ENCODE measurements at regions not wholly inside any gene's neighbourhood (a gene's known extent, or its start where the extent isn't known, plus 50 kb on each side); places are given as distances from the start of the nearest gene placed in this dataset.
"Not testable (repeated sequence)": the region's sequence is repeated elsewhere in the genome, so short reads cannot be mapped to it uniquely, and the experiment has no call there.

DNA sequence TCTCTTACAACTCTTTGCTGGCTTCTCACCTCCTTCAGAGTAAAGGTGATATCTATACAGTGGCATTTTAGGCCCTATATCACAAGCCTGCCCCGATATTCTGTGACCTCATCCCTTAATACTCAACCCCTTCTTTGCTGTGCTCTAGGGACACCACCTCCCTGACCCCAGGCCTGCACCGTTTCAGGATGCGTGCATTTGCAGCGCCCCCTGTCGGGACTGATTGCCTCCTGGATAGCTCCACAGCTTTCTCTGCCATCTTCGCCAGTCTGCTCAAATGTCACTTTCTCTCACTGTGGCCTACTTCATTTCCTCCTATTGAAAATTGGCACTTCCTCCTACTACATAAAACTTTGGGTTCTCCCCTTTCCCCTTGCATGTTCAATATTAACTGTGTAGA lies 289.6 kb downstream of the SOCS6 start:
- WGBS, 2 donors: 56 to 79% methylated on average over 6 of the region's 6 CpGs
- Histone ChIP-seq H3K27me3 (no peaks in the 10 kb centered on the region), H3K27ac (no peak overlapping the region), H3K9me3 (no peaks in the 10 kb centered on the region), H3K36me3 (no peaks in the 10 kb centered on the region), H3K4me3 (no peak overlapping the region), H3K4me1 (no peaks in the 10 kb centered on the region)
- intact Hi-C loops (cut with DNase I): no loop called here
- TF ChIP-seq POLR2A (IDR thresholded peaks at IDR 0.05) (no peak), POLR2AphosphoS5 (IDR thresholded peaks at IDR 0.05) (no peak), EP300 (IDR thresholded peaks at IDR 0.05) (no peak)
- TF ChIP-seq, protein P1, sequence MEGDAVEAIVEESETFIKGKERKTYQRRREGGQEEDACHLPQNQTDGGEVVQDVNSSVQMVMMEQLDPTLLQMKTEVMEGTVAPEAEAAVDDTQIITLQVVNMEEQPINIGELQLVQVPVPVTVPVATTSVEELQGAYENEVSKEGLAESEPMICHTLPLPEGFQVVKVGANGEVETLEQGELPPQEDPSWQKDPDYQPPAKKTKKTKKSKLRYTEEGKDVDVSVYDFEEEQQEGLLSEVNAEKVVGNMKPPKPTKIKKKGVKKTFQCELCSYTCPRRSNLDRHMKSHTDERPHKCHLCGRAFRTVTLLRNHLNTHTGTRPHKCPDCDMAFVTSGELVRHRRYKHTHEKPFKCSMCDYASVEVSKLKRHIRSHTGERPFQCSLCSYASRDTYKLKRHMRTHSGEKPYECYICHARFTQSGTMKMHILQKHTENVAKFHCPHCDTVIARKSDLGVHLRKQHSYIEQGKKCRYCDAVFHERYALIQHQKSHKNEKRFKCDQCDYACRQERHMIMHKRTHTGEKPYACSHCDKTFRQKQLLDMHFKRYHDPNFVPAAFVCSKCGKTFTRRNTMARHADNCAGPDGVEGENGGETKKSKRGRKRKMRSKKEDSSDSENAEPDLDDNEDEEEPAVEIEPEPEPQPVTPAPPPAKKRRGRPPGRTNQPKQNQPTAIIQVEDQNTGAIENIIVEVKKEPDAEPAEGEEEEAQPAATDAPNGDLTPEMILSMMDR (IDR thresholded peaks at IDR 0.05): no peak
- DNase-seq: no peak

DNA sequence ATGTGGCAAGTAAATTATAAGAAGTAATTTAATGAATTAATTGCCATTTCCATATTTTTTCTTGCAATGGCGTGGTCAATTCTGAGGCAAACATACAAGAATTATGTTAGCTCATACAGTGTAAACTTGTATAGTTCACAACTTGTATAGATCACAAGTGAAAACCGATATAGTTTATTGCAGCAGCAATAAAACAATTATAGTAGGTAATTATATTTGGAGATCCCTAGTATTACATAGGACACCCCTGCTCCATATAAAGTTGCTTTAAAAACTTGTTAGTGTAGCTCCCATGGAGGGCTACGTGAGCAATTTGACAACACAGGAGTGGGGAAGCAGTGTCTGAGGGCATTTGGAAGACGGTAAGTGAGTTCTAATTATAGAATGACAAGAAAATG lies 288.2 kb downstream of the SOCS6 start:
- 15 to 66% methylated on average over 4 of the region's 4 CpGs for WGBS, 2 donors
- TF ChIP-seq POLR2AphosphoS5 (IDR thresholded peaks at IDR 0.05) (no peak), EP300 (IDR thresholded peaks at IDR 0.05) (no peak)
- TF ChIP-seq, protein P1 (IDR thresholded peaks at IDR 0.05): no peak

DNA sequence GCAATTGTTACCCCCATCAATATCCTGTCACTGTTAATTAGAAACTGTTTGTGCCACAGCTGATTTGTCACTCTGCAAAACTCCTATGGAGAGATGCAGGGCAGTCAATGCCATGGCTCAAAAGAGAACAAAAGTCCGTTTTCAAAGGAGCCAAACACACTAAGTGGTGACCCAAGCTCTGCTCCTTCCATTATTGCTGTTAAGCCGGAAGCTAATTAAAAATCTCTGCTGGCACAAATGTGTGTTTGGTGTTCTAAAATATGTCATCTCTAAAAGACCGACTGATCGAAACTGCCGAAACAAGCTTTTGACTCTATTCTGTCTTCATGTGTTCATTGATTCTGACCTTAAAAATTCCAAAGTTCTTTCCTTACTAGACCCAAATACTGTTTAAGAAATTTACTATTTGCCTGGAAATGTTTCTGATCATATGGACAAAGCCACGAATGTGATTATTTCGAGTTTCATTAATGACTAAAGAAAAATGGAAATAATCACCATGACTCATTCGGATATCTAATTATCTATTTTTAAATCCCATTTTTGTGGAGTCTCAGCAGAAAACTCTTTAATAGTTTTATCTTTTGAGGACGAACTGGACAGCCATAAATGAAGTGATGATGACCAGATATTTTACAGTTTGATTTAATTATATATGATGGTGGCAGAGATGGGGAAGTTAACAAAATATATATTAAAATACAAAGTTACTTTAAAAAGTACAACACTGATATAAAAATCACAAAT lies 287.6 kb downstream of the SOCS6 start:
- TF ChIP-seq, protein P1 (IDR thresholded peaks at IDR 0.05): no peak
- TF ChIP-seq POLR2A (IDR thresholded peaks at IDR 0.05): no peak
- no peak for TF ChIP-seq EP300 (IDR thresholded peaks at IDR 0.05)
- TF ChIP-seq POLR2AphosphoS5 (IDR thresholded peaks at IDR 0.05): no peak
- no peaks in the 10 kb centered on the region for H3K9me3 ChIP-seq
- 67 to 83% methylated on average over 9 of the region's 9 CpGs for WGBS, 2 donors
- no peaks in the 10 kb centered on the region for H3K36me3 ChIP-seq
- no peak overlapping the region for H3K4me3 ChIP-seq
- no peaks in the 10 kb centered on the region for H3K4me1 ChIP-seq
- intact Hi-C loops (cut with DNase I): no loop called here
- no peaks in the 10 kb centered on the region for H3K27me3 ChIP-seq
- DNase-seq: no peak
- H3K27ac ChIP-seq: no peak overlapping the region

More for the DNA sequence above, 288.2 kb downstream of the SOCS6 start:
- Histone ChIP-seq H3K27me3 (no peaks in the 10 kb centered on the region), H3K4me1 (no peaks in the 10 kb centered on the region), H3K27ac (no peak overlapping the region), H3K4me3 (no peak overlapping the region), H3K9me3 (no peaks in the 10 kb centered on the region), H3K36me3 (no peaks in the 10 kb centered on the region)
- no peak for DNase-seq
- intact Hi-C loops (cut with DNase I): no loop called here

DNA sequence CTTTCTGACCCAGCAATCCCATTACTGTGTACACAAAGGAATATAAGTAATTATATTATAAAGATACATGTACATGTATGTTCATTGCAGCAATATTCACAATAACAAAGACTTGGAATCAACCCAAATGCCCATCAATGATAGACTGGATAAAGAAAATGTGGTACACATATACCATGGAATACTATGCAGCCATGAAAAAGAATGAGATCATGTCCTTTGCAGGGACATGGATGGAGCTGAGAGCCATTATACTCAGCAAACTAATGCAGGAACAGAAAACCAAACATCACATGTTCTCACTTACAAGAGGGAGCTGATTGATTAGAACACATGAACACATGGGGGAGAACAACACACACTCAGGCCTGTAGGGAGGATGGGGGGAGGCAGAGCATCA lies 286.1 kb downstream of the SOCS6 start:
- H3K36me3 ChIP-seq; H3K4me1 ChIP-seq; H3K27me3 ChIP-seq; DNase-seq; intact Hi-C loops (cut with DNase I); H3K9me3 ChIP-seq; H3K4me3 ChIP-seq; H3K27ac ChIP-seq: not testable (repeated sequence)

DNA sequence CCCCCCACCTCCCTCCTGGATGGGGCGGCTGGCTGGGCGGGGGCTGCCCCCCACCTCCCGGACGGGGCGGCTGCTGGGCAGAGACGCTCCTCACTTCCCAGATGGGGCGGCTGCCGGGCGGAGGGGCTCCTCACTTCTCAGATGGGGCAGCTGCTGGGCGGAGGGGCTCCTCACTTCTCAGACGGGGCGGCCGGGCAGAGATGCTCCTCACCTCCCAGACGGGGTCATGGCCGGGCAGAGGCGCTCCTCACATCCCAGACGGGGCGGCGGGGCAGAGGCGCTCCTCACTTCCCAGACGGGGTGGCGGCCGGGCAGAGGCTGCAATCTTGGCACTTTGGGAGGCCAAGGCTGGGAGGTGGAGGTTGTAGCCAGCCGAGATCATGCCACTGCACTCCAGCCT lies 280.8 kb downstream of the SOCS6 start:
- H3K4me1 ChIP-seq; H3K27me3 ChIP-seq; DNase-seq; H3K4me3 ChIP-seq; H3K27ac ChIP-seq; intact Hi-C loops (cut with DNase I); H3K9me3 ChIP-seq; H3K36me3 ChIP-seq: not testable (repeated sequence)
- WGBS, 2 donors: 94 to 95% methylated on average over 24 of the region's 24 CpGs

DNA sequence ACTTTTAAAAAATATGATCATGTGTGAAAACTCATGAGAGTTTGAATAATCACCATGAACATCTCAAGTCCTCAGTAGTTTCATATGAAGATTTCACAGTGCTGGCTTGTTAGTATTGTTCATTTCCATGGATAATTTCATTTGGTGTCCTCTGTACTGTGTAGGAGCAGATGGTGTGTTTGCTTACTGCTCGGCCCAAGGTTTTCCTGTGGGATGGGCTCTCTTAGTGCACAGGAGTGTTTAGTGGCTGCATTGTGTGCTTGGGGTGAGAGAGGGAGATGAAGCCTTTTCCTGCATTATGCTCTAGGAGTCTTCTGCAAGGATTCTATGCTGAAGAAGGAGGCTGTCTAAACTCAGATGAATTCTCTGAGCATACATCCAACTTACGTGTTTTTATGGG lies 270.6 kb downstream of the SOCS6 start:
- no peak for DNase-seq
- intact Hi-C loops (cut with DNase I): no loop called here
- H3K36me3 ChIP-seq: no peaks in the 10 kb centered on the region
- H3K4me1 ChIP-seq: no peaks in the 10 kb centered on the region
- no peaks in the 10 kb centered on the region for H3K27me3 ChIP-seq
- H3K9me3 ChIP-seq: no peaks in the 10 kb centered on the region
- TF ChIP-seq POLR2A (IDR thresholded peaks at IDR 0.05) (no peak), POLR2AphosphoS5 (IDR thresholded peaks at IDR 0.05) (no peak), EP300 (IDR thresholded peaks at IDR 0.05) (no peak)
- TF ChIP-seq, protein P1 (IDR thresholded peaks at IDR 0.05): no peak
- WGBS, 2 donors: 71 to 88% methylated on average over 2 of the region's 2 CpGs
- H3K27ac ChIP-seq: no peak overlapping the region
- H3K4me3 ChIP-seq: no peak overlapping the region
